ENCODE measurements at regions not wholly inside any gene's neighbourhood (a gene's known extent, or its start where the extent isn't known, plus 50 kb on each side); places are given as distances from the start of the nearest gene placed in this dataset.

- H3K4me3 ChIP-seq (ENCODE audit: low read depth, low read length) = no peak overlapping the region
Measured at GRCh38 chr3:75985432-75985831, 200.1 kb upstream of the ZNF717 start.

GRCh38 chr3:76010252-76010651 lies 224.9 kb upstream of the ZNF717 start:
- no peak overlapping the region for H3K4me3 ChIP-seq (ENCODE audit: low read depth, low read length)

GRCh38 chr3:76011121-76011520 lies 225.8 kb upstream of the ZNF717 start:
- H3K4me3 ChIP-seq (ENCODE audit: low read depth, low read length) = no peak overlapping the region

- no peak overlapping the region for H3K4me3 ChIP-seq (ENCODE audit: low read depth, low read length)
Measured at GRCh38 chr3:76015496-76015895, 230.1 kb upstream of the ZNF717 start.

- H3K4me3 ChIP-seq (ENCODE audit: low read depth, low read length) = no peak overlapping the region
Measured at GRCh38 chr3:76016111-76016510, 230.8 kb upstream of the ZNF717 start.

- H3K4me3 ChIP-seq (ENCODE audit: low read depth, low read length) = no peak overlapping the region
Measured at GRCh38 chr3:76016769-76017439, 231.6 kb upstream of the ZNF717 start.

- H3K4me3 ChIP-seq (ENCODE audit: low read depth, low read length) = no peak overlapping the region
Measured at GRCh38 chr3:76021376-76021775, 236.0 kb upstream of the ZNF717 start.

GRCh38 chr3:76024640-76025039 lies 239.3 kb upstream of the ZNF717 start:
- no peak overlapping the region for H3K4me3 ChIP-seq (ENCODE audit: low read depth, low read length)

- no peak overlapping the region for H3K4me3 ChIP-seq (ENCODE audit: low read depth, low read length)
Measured at GRCh38 chr3:76025561-76025960, 240.2 kb upstream of the ZNF717 start.

GRCh38 chr3:76026379-76026778 lies 241.0 kb upstream of the ZNF717 start:
- H3K4me3 ChIP-seq (ENCODE audit: low read depth, low read length) = no peak overlapping the region

GRCh38 chr3:76028774-76029173 lies 243.4 kb upstream of the ZNF717 start:
- H3K4me3 ChIP-seq (ENCODE audit: low read depth, low read length) = no peak overlapping the region

GRCh38 chr3:76034649-76035048 lies 249.3 kb upstream of the ZNF717 start:
- H3K4me3 ChIP-seq (ENCODE audit: low read depth, low read length) = no peak overlapping the region

GRCh38 chr3:76035117-76035516 lies 249.8 kb upstream of the ZNF717 start:
- H3K4me3 ChIP-seq (ENCODE audit: low read depth, low read length) = no peak overlapping the region

- no peak overlapping the region for H3K4me3 ChIP-seq (ENCODE audit: low read depth, low read length)
Measured at GRCh38 chr3:76038949-76039348, 253.6 kb upstream of the ZNF717 start.

- H3K4me3 ChIP-seq (ENCODE audit: low read depth, low read length) = no peak overlapping the region
Measured at GRCh38 chr3:76039431-76039830, 254.1 kb upstream of the ZNF717 start.

GRCh38 chr3:76040946-76041345 lies 255.6 kb upstream of the ZNF717 start:
- H3K4me3 ChIP-seq (ENCODE audit: low read depth, low read length) = no peak overlapping the region

GRCh38 chr3:76043746-76044145 lies 258.4 kb upstream of the ZNF717 start:
- H3K4me3 ChIP-seq (ENCODE audit: low read depth, low read length) = no peak overlapping the region

- no peak overlapping the region for H3K4me3 ChIP-seq (ENCODE audit: low read depth, low read length)
Measured at GRCh38 chr3:76044601-76045600, 259.6 kb upstream of the ZNF717 start.

- H3K4me3 ChIP-seq (ENCODE audit: low read depth, low read length) = no peak overlapping the region
Measured at GRCh38 chr3:76047368-76047767, 262.0 kb upstream of the ZNF717 start.

- H3K4me3 ChIP-seq (ENCODE audit: low read depth, low read length) = no peak overlapping the region
Measured at GRCh38 chr3:76049776-76050175, 264.4 kb upstream of the ZNF717 start.

- no peak overlapping the region for H3K4me3 ChIP-seq (ENCODE audit: low read depth, low read length)
Measured at GRCh38 chr3:76051145-76051544, 265.8 kb upstream of the ZNF717 start.

GRCh38 chr3:76054404-76054803 lies 269.1 kb upstream of the ZNF717 start:
- H3K4me3 ChIP-seq (ENCODE audit: low read depth, low read length) = no peak overlapping the region

Measured in iPS-11a (cell line).